Transverse colon (tissue), 4 donors: ENCODE measurements at regions not wholly inside any gene's neighbourhood (a gene's known extent, or its start where the extent isn't known, plus 50 kb on each side); places are given as distances from the start of the nearest gene placed in this dataset.

ENCODE experiments used
- EP300 ChIP-seq: sonication (generic); formaldehyde crosslinking; IDR thresholded peaks from one replicate; pipeline ENCODE4 v1.6.1; 2017; ENCODE audit warnings: antibody characterized with exemption, low read depth
- POLR2A ChIP-seq: fragments of 450-650 bp; IDR thresholded peaks from one replicate; pipeline ENCODE4 v1.6.1; 2016; ENCODE audit warnings: antibody characterized with exemption, mild to moderate bottlenecking, moderate library complexity
- POLR2AphosphoS5 ChIP-seq, 3 donors: sonication (generic); formaldehyde crosslinking; IDR thresholded peaks; one replicate each; pipeline ENCODE4 v1.6.1; 2016; ENCODE audit warnings: antibody characterized with exemption in 3 of 3
- TF ChIP-seq, protein P1 (sequence below), 5 experiments: fragments of 200-600 bp in 3 of 5; fragments of 450-650 bp in 2 of 5; sonication (generic) in 3 of 5; IDR thresholded peaks; 1 replicate in 2 of 5; 2 replicates in 3 of 5; pipeline ENCODE4 v1.5.1; 2016 to 2017; ENCODE audit warnings: antibody characterized with exemption in 5 of 5, inconsistent platforms in 3 of 5, mild to moderate bottlenecking in 2 of 5, moderate library complexity in 1 of 5

DNA sequence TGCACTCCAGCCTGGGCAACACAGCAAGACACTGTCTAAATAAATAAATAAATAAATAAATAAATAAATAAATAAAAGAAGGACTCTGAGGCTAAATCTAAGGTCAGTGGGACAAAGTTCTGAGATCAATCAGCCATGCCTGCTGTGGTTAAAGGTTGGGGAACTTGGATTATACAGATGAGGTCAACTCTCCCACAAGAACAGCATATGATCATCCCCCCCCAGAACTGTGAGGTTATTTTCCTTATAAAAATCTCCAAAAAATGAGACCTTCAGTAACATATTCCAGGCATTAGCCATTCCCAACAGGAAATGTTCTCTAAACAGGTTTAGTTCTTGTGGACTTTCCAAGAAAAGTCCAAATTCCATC lies 90.3 kb downstream of the C16orf95 start:
- TF ChIP-seq POLR2AphosphoS5 (IDR thresholded peaks at IDR 0.05) (no peak), EP300 (no peak), POLR2A (no peak)
- TF ChIP-seq, protein P1, sequence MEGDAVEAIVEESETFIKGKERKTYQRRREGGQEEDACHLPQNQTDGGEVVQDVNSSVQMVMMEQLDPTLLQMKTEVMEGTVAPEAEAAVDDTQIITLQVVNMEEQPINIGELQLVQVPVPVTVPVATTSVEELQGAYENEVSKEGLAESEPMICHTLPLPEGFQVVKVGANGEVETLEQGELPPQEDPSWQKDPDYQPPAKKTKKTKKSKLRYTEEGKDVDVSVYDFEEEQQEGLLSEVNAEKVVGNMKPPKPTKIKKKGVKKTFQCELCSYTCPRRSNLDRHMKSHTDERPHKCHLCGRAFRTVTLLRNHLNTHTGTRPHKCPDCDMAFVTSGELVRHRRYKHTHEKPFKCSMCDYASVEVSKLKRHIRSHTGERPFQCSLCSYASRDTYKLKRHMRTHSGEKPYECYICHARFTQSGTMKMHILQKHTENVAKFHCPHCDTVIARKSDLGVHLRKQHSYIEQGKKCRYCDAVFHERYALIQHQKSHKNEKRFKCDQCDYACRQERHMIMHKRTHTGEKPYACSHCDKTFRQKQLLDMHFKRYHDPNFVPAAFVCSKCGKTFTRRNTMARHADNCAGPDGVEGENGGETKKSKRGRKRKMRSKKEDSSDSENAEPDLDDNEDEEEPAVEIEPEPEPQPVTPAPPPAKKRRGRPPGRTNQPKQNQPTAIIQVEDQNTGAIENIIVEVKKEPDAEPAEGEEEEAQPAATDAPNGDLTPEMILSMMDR (IDR thresholded peaks at IDR 0.05), result no peak
